ENCODE measurements at regions not wholly inside any gene's neighbourhood (a gene's known extent, or its start where the extent isn't known, plus 50 kb on each side); places are given as distances from the start of the nearest gene placed in this dataset.

GRCh38 chr13:85089186-85089585 lies 710.0 kb downstream of the SLITRK6 start:
- DNase-seq: no peak

GRCh38 chr13:85080691-85081090 lies 718.5 kb downstream of the SLITRK6 start:
- DNase-seq: no peak

GRCh38 chr13:85076343-85076742 lies 722.9 kb downstream of the SLITRK6 start:
- no peak for DNase-seq

- DNase-seq: no peak
These were observed 724.5 kb downstream of the SLITRK6 start for GRCh38 chr13:85074543-85075313.

- DNase-seq: no peak
These were observed 731.0 kb downstream of the SLITRK6 start for GRCh38 chr13:85068231-85068630.

- no peak for DNase-seq
These were observed 759.0 kb downstream of the SLITRK6 start for GRCh38 chr13:85040215-85040614.

- DNase-seq: no peak
These were observed 767.4 kb downstream of the SLITRK6 start for GRCh38 chr13:85031771-85032170.

GRCh38 chr13:85028035-85028434 lies 771.2 kb downstream of the SLITRK6 start:
- DNase-seq: no peak

- DNase-seq: no peak
These were observed 780.1 kb downstream of the SLITRK6 start for GRCh38 chr13:85019121-85019520.

GRCh38 chr13:85013006-85013405 lies 786.2 kb downstream of the SLITRK6 start:
- DNase-seq: no peak

GRCh38 chr13:85009447-85009846 lies 789.8 kb downstream of the SLITRK6 start:
- DNase-seq: no peak

GRCh38 chr13:84999252-84999651 lies 800.0 kb downstream of the SLITRK6 start:
- DNase-seq: no peak

- no peak for DNase-seq
These were observed 800.5 kb downstream of the SLITRK6 start for GRCh38 chr13:84998681-84999080.

- DNase-seq: no peak
These were observed 801.4 kb downstream of the SLITRK6 start for GRCh38 chr13:84997858-84998257.

- no peak for DNase-seq
These were observed 804.6 kb downstream of the SLITRK6 start for GRCh38 chr13:84994582-84994981.

GRCh38 chr13:84985860-84986259 lies 813.4 kb downstream of the SLITRK6 start:
- no peak for DNase-seq

- no peak for DNase-seq
These were observed 815.9 kb downstream of the SLITRK6 start for GRCh38 chr13:84983321-84983720.

- DNase-seq: no peak
These were observed 818.6 kb downstream of the SLITRK6 start for GRCh38 chr13:84980571-84980970.

- no peak for DNase-seq
These were observed 820.4 kb downstream of the SLITRK6 start for GRCh38 chr13:84978851-84979250.

GRCh38 chr13:84973661-84974060 lies 825.6 kb downstream of the SLITRK6 start:
- no peak for DNase-seq

- no peak for DNase-seq
These were observed 826.3 kb downstream of the SLITRK6 start for GRCh38 chr13:84972907-84973306.

GRCh38 chr13:84962849-84963248 lies 836.4 kb downstream of the SLITRK6 start:
- no peak for DNase-seq

- DNase-seq: peak; percentile 6
These were observed 837.0 kb downstream of the SLITRK6 start for GRCh38 chr13:84962141-84962750.

- DNase-seq: no peak
These were observed 838.2 kb downstream of the SLITRK6 start for GRCh38 chr13:84961023-84961422.

Data from tongue (tissue), 1 donor.